Tibial artery (tissue), 4 donors: ENCODE measurements at regions not wholly inside any gene's neighbourhood (a gene's known extent, or its start where the extent isn't known, plus 50 kb on each side); places are given as distances from the start of the nearest gene placed in this dataset.

ENCODE experiments used
- DNase-seq, 2 donors: peaks; one replicate each; pipeline ENCODE4 v3.0.0-alpha.2; 2019
- H3K27ac ChIP-seq, 2 donors: fragments of 200-600 bp; sonication (generic) in 1 of 2; 1 replicate in 1 of 2; 2 replicates in 1 of 2; pipeline ENCODE4 v1.5.1; 2018 to 2019; ENCODE audit warnings: mild to moderate bottlenecking in 1 of 2
- H3K27me3 ChIP-seq, 2 donors: fragments of 200-600 bp; sonication (generic) in 1 of 2; one replicate each; pipeline versions ENCODE4 v1.5.1 to v1.6.0; 2016 to 2019
- H3K36me3 ChIP-seq, 3 donors: fragments of 200-600 bp; sonication (generic) in 2 of 3; one replicate each; pipeline ENCODE4 v1.5.1; 2016 to 2019; ENCODE audit warnings: mild to moderate bottlenecking in 2 of 3
- H3K4me1 ChIP-seq, 4 donors: fragments of 200-600 bp; sonication (generic) in 2 of 4; 1 replicate in 3 of 4; 2 replicates in 1 of 4; pipeline ENCODE4 v1.5.1; 2016 to 2019
- H3K4me3 ChIP-seq, 2 donors: fragments of 200-600 bp; sonication (generic) in 1 of 2; 1 replicate in 1 of 2; 2 replicates in 1 of 2; pipeline ENCODE4 v1.5.1; 2018 to 2019; ENCODE audit warnings: mild to moderate bottlenecking in 2 of 2
- H3K9me3 ChIP-seq, 3 donors: fragments of 200-600 bp; sonication (generic) in 1 of 3; one replicate each; pipeline ENCODE4 v1.5.1; 2016 to 2019
- CTCF ChIP-seq, 2 experiments: fragments of 200-600 bp in 1 of 2; fragments of 450-650 bp in 1 of 2; IDR thresholded peaks; one replicate each; pipeline ENCODE4 v1.5.1; 2017 to 2019; ENCODE audit warnings: antibody characterized with exemption in 2 of 2, mild to moderate bottlenecking in 1 of 2, moderate library complexity in 1 of 2
- intact Hi-C: fragments of 100-400 bp; cut with DNase I; formaldehyde crosslinking; loops from one replicate; pipeline ENCODE4 v1.15.0; 2023; ENCODE audit warnings: low total_unique reads

- H3K27me3 ChIP-seq, result no peaks in the 10 kb centered on the region
- peaks cover 0 to 3% (median 0%) of the 10 kb centered on the region in 3 donors for H3K36me3 ChIP-seq
- no peak overlapping the region for H3K4me3 ChIP-seq
- no peaks in the 10 kb centered on the region for H3K9me3 ChIP-seq
- H3K27ac ChIP-seq, result no peak overlapping the region
- DNase-seq, result no peak
- intact Hi-C loops, result no loop called here
- peaks cover 0 to 31% (median 22%) of the 10 kb centered on the region in 4 donors for H3K4me1 ChIP-seq
- no peak for TF ChIP-seq CTCF (IDR thresholded peaks at IDR 0.05)
These were observed 160.4 kb downstream of the UACA start for GRCh38 chr15:70602834-70603560.

- H3K4me3 ChIP-seq, result no peak overlapping the region
- no peak for DNase-seq
- peaks cover 0 to 3% (median 0%) of the 10 kb centered on the region in 3 donors for H3K36me3 ChIP-seq
- H3K4me1 ChIP-seq, result peaks cover 0 to 29% (median 22%) of the 10 kb centered on the region in 4 donors
- no peaks in the 10 kb centered on the region for H3K27me3 ChIP-seq
- H3K9me3 ChIP-seq, result no peaks in the 10 kb centered on the region
- TF ChIP-seq CTCF (IDR thresholded peaks at IDR 0.05), result no peak
- H3K27ac ChIP-seq, result no peak overlapping the region
- intact Hi-C loops, result no loop called here
These were observed 161.1 kb downstream of the UACA start for GRCh38 chr15:70602281-70602680.

- Histone ChIP-seq H3K36me3 (peaks cover 0 to 3% (median 0%) of the 10 kb centered on the region in 3 donors), H3K9me3 (peaks cover 0 to 8% (median 3%) of the 10 kb centered on the region in 3 donors), H3K27me3 (no peaks in the 10 kb centered on the region), H3K4me1 (no peaks in the 10 kb centered on the region), H3K4me3 (no peak overlapping the region), H3K27ac (no peak overlapping the region)
- no peak for TF ChIP-seq CTCF (IDR thresholded peaks at IDR 0.05)
- intact Hi-C loops, result no loop called here
- no peak for DNase-seq
These were observed 165.4 kb downstream of the UACA start for GRCh38 chr15:70597945-70598344.

- intact Hi-C loops, result no loop called here
- no peaks in the 10 kb centered on the region for H3K27me3 ChIP-seq
- H3K27ac ChIP-seq, result no peak overlapping the region
- peaks cover 0 to 3% (median 0%) of the 10 kb centered on the region in 3 donors for H3K36me3 ChIP-seq
- no peak for DNase-seq
- no peak for TF ChIP-seq CTCF (IDR thresholded peaks at IDR 0.05)
- H3K4me3 ChIP-seq, result no peak overlapping the region
- peaks cover 0 to 13% (median 3%) of the 10 kb centered on the region in 3 donors for H3K9me3 ChIP-seq
- no peaks in the 10 kb centered on the region for H3K4me1 ChIP-seq
These were observed 166.2 kb downstream of the UACA start for GRCh38 chr15:70597056-70597603.

- Histone ChIP-seq H3K4me1 (no peaks in the 10 kb centered on the region), H3K4me3 (no peak overlapping the region), H3K9me3 (peaks cover 0 to 13% (median 3%) of the 10 kb centered on the region in 3 donors), H3K27me3 (no peaks in the 10 kb centered on the region), H3K36me3 (peaks cover 0 to 3% (median 0%) of the 10 kb centered on the region in 3 donors), H3K27ac (no peak overlapping the region)
- no peak for TF ChIP-seq CTCF (IDR thresholded peaks at IDR 0.05)
- DNase-seq, result no peak
- intact Hi-C loops, result no loop called here
These were observed 166.9 kb downstream of the UACA start for GRCh38 chr15:70596354-70597055.
